ENCODE measurements at regions not wholly inside any gene's neighbourhood (a gene's known extent, or its start where the extent isn't known, plus 50 kb on each side); places are given as distances from the start of the nearest gene placed in this dataset.

DNA sequence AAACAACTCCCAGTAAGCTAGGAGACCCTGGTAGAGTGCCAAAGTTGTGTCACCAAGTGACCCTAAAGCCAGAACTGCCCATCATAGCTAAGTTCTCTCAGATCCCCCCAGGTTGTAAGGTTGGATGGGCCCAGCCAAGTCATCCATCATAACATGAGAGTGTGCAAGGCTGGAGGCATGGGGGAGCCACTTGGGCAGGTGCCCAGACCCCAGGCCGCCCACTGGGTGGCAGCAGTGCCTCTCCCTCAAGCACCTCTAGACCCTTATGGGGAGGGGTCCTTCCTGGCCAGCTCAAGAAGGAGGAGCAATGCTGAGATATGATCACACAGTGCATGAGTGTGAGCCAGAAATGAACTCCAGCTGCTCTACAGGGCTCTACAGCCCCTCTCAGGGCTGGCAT lies 154.5 kb downstream of the MYLK4 start:
- no peaks in the 10 kb centered on the region for H3K36me3 ChIP-seq (ENCODE audit: control insufficient read depth in 4 of 4, insufficient read depth in 4 of 4, low read length in 3 of 4)
- ChIA-PET POLR2A (no interaction called here), CTCF (interaction anchor here (0.8 kb wide), 1 partner anchor 39 kb away, joined by 4 read pairs; no protein-coding TSS in a partner anchor)
- peak; percentile 22 to 51 (median 40) for DNase-seq
- WGBS (ENCODE audit: insufficient coverage) = 80% methylated on average over 1 of the region's 1 CpG
- H3K27ac ChIP-seq (ENCODE audit: insufficient read depth in 1 of 2, low read depth in 1 of 2, low read length in 2 of 2, poor library complexity in 1 of 2, severe bottlenecking in 2 of 2) = no peak overlapping the region
- H3K9me3 ChIP-seq (ENCODE audit: control extremely low read depth in 1 of 5, control insufficient read depth in 4 of 5, insufficient read depth in 2 of 5, low read depth in 1 of 5, low read length in 4 of 5) = no peaks in the 10 kb centered on the region
- no peaks in the 10 kb centered on the region for H3K27me3 ChIP-seq (replicated peaks in 2 of 5; ENCODE audit: control insufficient read depth in 4 of 5, insufficient read depth in 5 of 5, low read length in 4 of 5)
- no peak overlapping the region for H3K4me3 ChIP-seq (ENCODE audit: control insufficient read depth in 1 of 7, extremely low read depth in 1 of 7, insufficient read depth in 4 of 7, low read depth in 2 of 7, low read length in 6 of 7)
- H3K4me1 ChIP-seq (ENCODE audit: control extremely low read depth in 1 of 4, control insufficient read depth in 4 of 4, insufficient read depth in 4 of 4, low read length in 3 of 4) = peaks cover 0 to 19% (median 7%) of the 10 kb centered on the region in 4 experiments

DNA sequence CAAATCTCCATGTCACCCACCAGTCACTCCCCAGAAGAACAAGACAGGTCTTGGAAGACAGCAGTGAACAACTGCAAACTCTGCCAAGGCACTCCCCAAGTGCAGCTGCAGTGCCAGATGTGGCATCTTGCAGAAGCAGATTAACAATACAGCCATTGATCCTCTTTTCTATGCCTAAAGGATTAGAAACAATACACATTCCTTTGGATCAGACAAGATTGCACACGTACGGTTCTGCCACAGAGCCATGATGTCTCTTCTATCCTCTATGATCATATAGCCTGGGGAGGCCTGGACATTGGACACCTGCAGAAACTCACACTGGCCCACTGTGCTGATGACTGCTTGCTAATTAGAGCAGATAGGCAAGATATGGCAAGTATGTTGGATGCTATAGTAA lies 155.9 kb downstream of the MYLK4 start:
- POLR2A ChIA-PET = no interaction called here
- Histone ChIP-seq H3K36me3 (ENCODE audit: control insufficient read depth in 4 of 4, insufficient read depth in 4 of 4, low read length in 3 of 4) (no peaks in the 10 kb centered on the region), H3K4me1 (ENCODE audit: control extremely low read depth in 1 of 4, control insufficient read depth in 4 of 4, insufficient read depth in 4 of 4, low read length in 3 of 4) (peaks cover 0 to 19% (median 7%) of the 10 kb centered on the region in 4 experiments), H3K27ac (ENCODE audit: insufficient read depth in 1 of 2, low read depth in 1 of 2, low read length in 2 of 2, poor library complexity in 1 of 2, severe bottlenecking in 2 of 2) (no peak overlapping the region), H3K4me3 (ENCODE audit: control insufficient read depth in 1 of 7, extremely low read depth in 1 of 7, insufficient read depth in 4 of 7, low read depth in 2 of 7, low read length in 6 of 7) (no peak overlapping the region), H3K9me3 (ENCODE audit: control extremely low read depth in 1 of 5, control insufficient read depth in 4 of 5, insufficient read depth in 2 of 5, low read depth in 1 of 5, low read length in 4 of 5) (no peaks in the 10 kb centered on the region), H3K27me3 (replicated peaks in 2 of 5; ENCODE audit: control insufficient read depth in 4 of 5, insufficient read depth in 5 of 5, low read length in 4 of 5) (no peaks in the 10 kb centered on the region)
- CTCF ChIA-PET = no interaction called here
- no peak for DNase-seq
- WGBS (ENCODE audit: insufficient coverage) = 95% methylated on average over 2 of the region's 2 CpGs

GRCh38 chr6:2593167-2593566 lies 157.6 kb downstream of the MYLK4 start:
- H3K27me3 ChIP-seq (replicated peaks in 2 of 5; ENCODE audit: control insufficient read depth in 4 of 5, insufficient read depth in 5 of 5, low read length in 4 of 5) = peaks cover 0 to 2% (median 0%) of the 10 kb centered on the region in 5 experiments
- no peak for DNase-seq
- peaks cover 0 to 4% (median 0%) of the 10 kb centered on the region in 5 experiments for H3K9me3 ChIP-seq (ENCODE audit: control extremely low read depth in 1 of 5, control insufficient read depth in 4 of 5, insufficient read depth in 2 of 5, low read depth in 1 of 5, low read length in 4 of 5)
- WGBS (ENCODE audit: insufficient coverage) = 93% methylated on average over 6 of the region's 6 CpGs
- peaks cover 0 to 14% (median 5%) of the 10 kb centered on the region in 4 experiments for H3K4me1 ChIP-seq (ENCODE audit: control extremely low read depth in 1 of 4, control insufficient read depth in 4 of 4, insufficient read depth in 4 of 4, low read length in 3 of 4)
- no peak overlapping the region for H3K4me3 ChIP-seq (ENCODE audit: control insufficient read depth in 1 of 7, extremely low read depth in 1 of 7, insufficient read depth in 4 of 7, low read depth in 2 of 7, low read length in 6 of 7)
- CTCF ChIA-PET = no interaction called here
- POLR2A ChIA-PET = no interaction called here
- no peak overlapping the region for H3K27ac ChIP-seq (ENCODE audit: insufficient read depth in 1 of 2, low read depth in 1 of 2, low read length in 2 of 2, poor library complexity in 1 of 2, severe bottlenecking in 2 of 2)
- H3K36me3 ChIP-seq (ENCODE audit: control insufficient read depth in 4 of 4, insufficient read depth in 4 of 4, low read length in 3 of 4) = no peaks in the 10 kb centered on the region

GRCh38 chr6:2589171-2589661 lies 161.5 kb downstream of the MYLK4 start:
- no peaks in the 10 kb centered on the region for H3K4me1 ChIP-seq (ENCODE audit: control extremely low read depth in 1 of 4, control insufficient read depth in 4 of 4, insufficient read depth in 4 of 4, low read length in 3 of 4)
- H3K27me3 ChIP-seq (replicated peaks in 2 of 5; ENCODE audit: control insufficient read depth in 4 of 5, insufficient read depth in 5 of 5, low read length in 4 of 5) = peaks cover 0 to 2% (median 0%) of the 10 kb centered on the region in 5 experiments
- ChIA-PET POLR2A (no interaction called here), CTCF (no interaction called here)
- H3K4me3 ChIP-seq (ENCODE audit: control insufficient read depth in 1 of 7, extremely low read depth in 1 of 7, insufficient read depth in 4 of 7, low read depth in 2 of 7, low read length in 6 of 7) = no peak overlapping the region
- DNase-seq = no peak
- H3K27ac ChIP-seq (ENCODE audit: insufficient read depth in 1 of 2, low read depth in 1 of 2, low read length in 2 of 2, poor library complexity in 1 of 2, severe bottlenecking in 2 of 2) = no peak overlapping the region
- WGBS (ENCODE audit: insufficient coverage) = 100% methylated on average over 4 of the region's 8 CpGs
- peaks cover 0 to 4% (median 0%) of the 10 kb centered on the region in 5 experiments for H3K9me3 ChIP-seq (ENCODE audit: control extremely low read depth in 1 of 5, control insufficient read depth in 4 of 5, insufficient read depth in 2 of 5, low read depth in 1 of 5, low read length in 4 of 5)
- H3K36me3 ChIP-seq (ENCODE audit: control insufficient read depth in 4 of 4, insufficient read depth in 4 of 4, low read length in 3 of 4) = no peaks in the 10 kb centered on the region

- WGBS (ENCODE audit: insufficient coverage) = 99% methylated on average over 4 of the region's 4 CpGs
- no peak for DNase-seq
- CTCF ChIA-PET = no interaction called here
These were observed 167.3 kb downstream of the MYLK4 start for GRCh38 chr6:2583459-2583858.

GRCh38 chr6:2582268-2582667 lies 168.5 kb downstream of the MYLK4 start:
- Histone ChIP-seq H3K4me3 (ENCODE audit: control insufficient read depth in 1 of 7, extremely low read depth in 1 of 7, insufficient read depth in 4 of 7, low read depth in 2 of 7, low read length in 6 of 7) (no peak overlapping the region), H3K9me3 (ENCODE audit: control extremely low read depth in 1 of 5, control insufficient read depth in 4 of 5, insufficient read depth in 2 of 5, low read depth in 1 of 5, low read length in 4 of 5) (peaks cover 0 to 1% (median 0%) of the 10 kb centered on the region in 5 experiments), H3K27me3 (replicated peaks in 2 of 5; ENCODE audit: control insufficient read depth in 4 of 5, insufficient read depth in 5 of 5, low read length in 4 of 5) (peaks cover 0 to 4% (median 0%) of the 10 kb centered on the region in 5 experiments), H3K36me3 (ENCODE audit: control insufficient read depth in 4 of 4, insufficient read depth in 4 of 4, low read length in 3 of 4) (no peaks in the 10 kb centered on the region), H3K27ac (ENCODE audit: insufficient read depth in 1 of 2, low read depth in 1 of 2, low read length in 2 of 2, poor library complexity in 1 of 2, severe bottlenecking in 2 of 2) (no peak overlapping the region), H3K4me1 (ENCODE audit: control extremely low read depth in 1 of 4, control insufficient read depth in 4 of 4, insufficient read depth in 4 of 4, low read length in 3 of 4) (no peaks in the 10 kb centered on the region)
- 96% methylated on average over 5 of the region's 6 CpGs for WGBS (ENCODE audit: insufficient coverage)
- CTCF ChIA-PET = interaction anchor here (2.1 kb wide), 1 partner anchor 18 kb away, joined by 6 read pairs; no protein-coding TSS in a partner anchor
- POLR2A ChIA-PET = no interaction called here
- DNase-seq = no peak

More at GRCh38 chr6:2583459-2583858, 167.3 kb downstream of the MYLK4 start:
- H3K4me3 ChIP-seq (ENCODE audit: control insufficient read depth in 1 of 7, extremely low read depth in 1 of 7, insufficient read depth in 4 of 7, low read depth in 2 of 7, low read length in 6 of 7) = no peak overlapping the region
- H3K4me1 ChIP-seq (ENCODE audit: control extremely low read depth in 1 of 4, control insufficient read depth in 4 of 4, insufficient read depth in 4 of 4, low read length in 3 of 4) = no peaks in the 10 kb centered on the region
- H3K9me3 ChIP-seq (ENCODE audit: control extremely low read depth in 1 of 5, control insufficient read depth in 4 of 5, insufficient read depth in 2 of 5, low read depth in 1 of 5, low read length in 4 of 5) = peaks cover 0 to 1% (median 0%) of the 10 kb centered on the region in 5 experiments
- H3K27me3 ChIP-seq (replicated peaks in 2 of 5; ENCODE audit: control insufficient read depth in 4 of 5, insufficient read depth in 5 of 5, low read length in 4 of 5) = peaks cover 0 to 4% (median 0%) of the 10 kb centered on the region in 5 experiments
- no peak overlapping the region for H3K27ac ChIP-seq (ENCODE audit: insufficient read depth in 1 of 2, low read depth in 1 of 2, low read length in 2 of 2, poor library complexity in 1 of 2, severe bottlenecking in 2 of 2)
- POLR2A ChIA-PET = no interaction called here
- no peaks in the 10 kb centered on the region for H3K36me3 ChIP-seq (ENCODE audit: control insufficient read depth in 4 of 4, insufficient read depth in 4 of 4, low read length in 3 of 4)

DNA sequence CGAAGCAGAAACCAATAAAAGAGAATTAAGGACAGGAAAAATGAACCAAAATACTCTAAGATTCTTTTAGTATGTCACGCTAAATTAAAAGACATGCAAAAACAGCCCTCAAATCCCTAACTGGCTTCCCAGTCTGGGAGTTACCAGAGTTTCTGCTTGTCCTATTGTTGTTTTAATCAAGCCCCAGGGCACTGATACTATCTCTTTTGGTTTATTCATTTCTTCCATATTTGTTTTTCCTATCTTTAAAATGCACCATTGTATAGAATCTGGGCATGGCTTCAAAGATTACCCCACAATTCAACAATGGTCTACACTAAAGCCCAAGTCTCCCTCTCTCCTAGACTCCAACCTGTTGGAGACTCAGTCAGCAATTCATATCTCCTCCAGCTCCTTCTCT lies 169.1 kb downstream of the MYLK4 start:
- CTCF ChIA-PET = interaction anchor here (1.0 to 2.1 kb wide), 2 partner anchors 14 to 19 kb away, joined by 3 to 6 read pairs; no protein-coding TSS in a partner anchor
- Histone ChIP-seq H3K27me3 (replicated peaks in 2 of 5; ENCODE audit: control insufficient read depth in 4 of 5, insufficient read depth in 5 of 5, low read length in 4 of 5) (peaks cover 0 to 4% (median 0%) of the 10 kb centered on the region in 5 experiments), H3K4me3 (ENCODE audit: control insufficient read depth in 1 of 7, extremely low read depth in 1 of 7, insufficient read depth in 4 of 7, low read depth in 2 of 7, low read length in 6 of 7) (no peak overlapping the region), H3K36me3 (ENCODE audit: control insufficient read depth in 4 of 4, insufficient read depth in 4 of 4, low read length in 3 of 4) (no peaks in the 10 kb centered on the region), H3K9me3 (ENCODE audit: control extremely low read depth in 1 of 5, control insufficient read depth in 4 of 5, insufficient read depth in 2 of 5, low read depth in 1 of 5, low read length in 4 of 5) (peaks cover 0 to 1% (median 0%) of the 10 kb centered on the region in 5 experiments), H3K27ac (ENCODE audit: insufficient read depth in 1 of 2, low read depth in 1 of 2, low read length in 2 of 2, poor library complexity in 1 of 2, severe bottlenecking in 2 of 2) (no peak overlapping the region), H3K4me1 (ENCODE audit: control extremely low read depth in 1 of 4, control insufficient read depth in 4 of 4, insufficient read depth in 4 of 4, low read length in 3 of 4) (no peaks in the 10 kb centered on the region)
- POLR2A ChIA-PET = interaction anchor here (0.6 kb wide), 1 partner anchor 9 kb away, joined by 3 read pairs; no protein-coding TSS in a partner anchor
- WGBS (ENCODE audit: insufficient coverage) = 100% methylated on average over 2 of the region's 2 CpGs
- no peak for DNase-seq
